H1 (cell line): ENCODE measurements at regions not wholly inside any gene's neighbourhood (a gene's known extent, or its start where the extent isn't known, plus 50 kb on each side); places are given as distances from the start of the nearest gene placed in this dataset.

Source experiments
- CTCF ChIA-PET: fragments of 300-600 bp; sonication (Branson Sonifier 250); formaldehyde crosslinking; loops from one replicate; lab custom pipeline; 2021; ENCODE audit not compliant: partially characterized antibody; lab: Charles Lee
- POLR2A ChIA-PET: fragments of 300-600 bp; sonication (Branson Sonifier 250); formaldehyde crosslinking; loops from one replicate; lab custom pipeline; 2021; ENCODE audit warnings: inconsistent platforms; ENCODE audit not compliant: partially characterized antibody; lab: Charles Lee
- DNase-seq, 2 experiments: peaks; one replicate each; pipeline versions ENCODE4 v3.0.0 to v3.0.0-alpha.2; 2010 to 2022; ENCODE audit warnings: low spot score in 2 of 2, low read depth in 1 of 2, mixed read lengths in 1 of 2
- FAIRE-seq: peaks from 2 replicates; lab custom pipeline; 2011; peaks lifted over from hg19 to GRCh38; lab: Jason Lieb, UNC
- H2AFZ ChIP-seq: 2 replicates; pipeline ENCODE4 v1.8.1; 2012; ENCODE audit warnings: low read length, inconsistent platforms
- H2AK5ac ChIP-seq: 2 replicates; pipeline ENCODE4 v1.6.1; 2013; ENCODE audit warnings: low read depth, low read length
- H2BK120ac ChIP-seq: replicated peaks from 2 replicates; pipeline ENCODE3; 2013; ENCODE audit warnings: low read depth, low read length, inconsistent platforms
- H2BK12ac ChIP-seq: 2 replicates; pipeline ENCODE4 v1.6.1; 2013; ENCODE audit warnings: low read depth, low read length
- H2BK15ac ChIP-seq: 2 replicates; pipeline ENCODE4 v1.6.1; 2013; ENCODE audit warnings: low read length
- H2BK20ac ChIP-seq: 2 replicates; pipeline ENCODE4 v1.6.1; 2013; ENCODE audit warnings: low read length
- H2BK5ac ChIP-seq: 2 replicates; pipeline ENCODE4 v1.6.1; 2013; ENCODE audit warnings: low read depth, low read length
- H3K14ac ChIP-seq: 2 replicates; pipeline ENCODE4 v1.6.1; 2013; ENCODE audit warnings: inconsistent platforms; ENCODE audit not compliant: insufficient read length
- H3K18ac ChIP-seq: 2 replicates; pipeline ENCODE4 v1.6.1; 2013; ENCODE audit warnings: low read length; ENCODE audit errors: extremely low read depth
- H3K23ac ChIP-seq: 2 replicates; pipeline ENCODE4 v1.6.1; 2013; ENCODE audit warnings: inconsistent platforms; ENCODE audit not compliant: insufficient read length
- H3K23me2 ChIP-seq: 2 replicates; pipeline ENCODE4 v1.6.1; 2013; ENCODE audit warnings: low read depth, low read length
- H3K27ac ChIP-seq: 2 replicates; pipeline ENCODE4 v1.6.1; 2011; ENCODE audit warnings: low read depth, low read length, inconsistent platforms
- H3K27me3 ChIP-seq, 4 experiments: replicated peaks in 1 of 4; 1 replicate in 1 of 4; 2 replicates in 3 of 4; pipeline versions ENCODE4 v1.6.1 to v1.8.1; 2011 to 2013; ENCODE audit warnings: low read length in 3 of 4, mild to moderate bottlenecking in 3 of 4, inconsistent platforms in 2 of 4, mixed read lengths in 2 of 4, moderate library complexity in 1 of 4; ENCODE audit not compliant: control insufficient read depth in 3 of 4, insufficient read depth in 3 of 4; ENCODE audit errors: extremely low read depth in 1 of 4
- H3K36me3 ChIP-seq, 4 experiments: 2 replicates each; pipeline versions ENCODE4 v1.6.1 to v1.8.1; 2011 to 2013; ENCODE audit warnings: mild to moderate bottlenecking in 4 of 4, low read length in 3 of 4, moderate library complexity in 2 of 4, control low read depth in 1 of 4, inconsistent platforms in 1 of 4; ENCODE audit not compliant: insufficient read depth in 4 of 4, control insufficient read depth in 2 of 4
- H3K4ac ChIP-seq: replicated peaks from 2 replicates; pipeline ENCODE3; 2013; ENCODE audit warnings: low read length, low read depth, mixed read lengths, inconsistent platforms; ENCODE audit not compliant: insufficient read length
- H3K4me1 ChIP-seq, 4 experiments: replicated peaks in 1 of 4; 1 replicate in 1 of 4; 2 replicates in 3 of 4; pipeline versions ENCODE4 v1.6.1 to v1.8.1; 2011 to 2013; ENCODE audit warnings: low read length in 3 of 4, inconsistent platforms in 2 of 4, mixed read lengths in 1 of 4; ENCODE audit not compliant: insufficient read depth in 4 of 4, control insufficient read depth in 3 of 4
- H3K4me2 ChIP-seq, 2 experiments: 2 replicates each; pipeline versions ENCODE4 v1.6.1 to v1.8.1; 2011 to 2013; ENCODE audit warnings: low read depth in 2 of 2, low read length in 2 of 2, control low read depth in 1 of 2, inconsistent platforms in 1 of 2, mild to moderate bottlenecking in 1 of 2; ENCODE audit not compliant: insufficient read depth in 1 of 2
- H3K4me3 ChIP-seq, 4 experiments: fragments of 200-600, 300-600 bp in 1 of 4; sonication (generic), shearing (Covaris generic), sonication (Bioruptor Twin) in 1 of 4; 2 replicates each; pipeline versions ENCODE4 v1.5.1 to v1.8.1; 2011 to 2016; ENCODE audit warnings: low read length in 4 of 4, low read depth in 3 of 4, control low read depth in 2 of 4, inconsistent platforms in 2 of 4, mild to moderate bottlenecking in 2 of 4, mixed read lengths in 1 of 4, moderate library complexity in 1 of 4; ENCODE audit not compliant: insufficient read depth in 2 of 4; ENCODE audit errors: extremely low read depth in 1 of 4
- H3K56ac ChIP-seq: replicated peaks from 2 replicates; pipeline ENCODE3; 2013; ENCODE audit warnings: low read depth, mild to moderate bottlenecking, mixed read lengths, low read length, inconsistent platforms; ENCODE audit not compliant: insufficient read length
- H3K79me1 ChIP-seq: 2 replicates; pipeline ENCODE4 v1.6.1; 2013; ENCODE audit warnings: low read depth, low read length, control low read depth
- H3K79me2 ChIP-seq, 2 experiments: 2 replicates each; pipeline versions ENCODE4 v1.6.1 to v1.8.1; 2012 to 2013; ENCODE audit warnings: low read length in 2 of 2, mild to moderate bottlenecking in 2 of 2, inconsistent platforms in 1 of 2; ENCODE audit not compliant: insufficient read depth in 2 of 2, control insufficient read depth in 1 of 2
- H3K9ac ChIP-seq, 4 experiments: replicated peaks in 1 of 4; 1 replicate in 1 of 4; 2 replicates in 3 of 4; pipeline versions ENCODE4 v1.6.1 to v1.8.1; 2011 to 2013; ENCODE audit warnings: low read depth in 3 of 4, low read length in 3 of 4, control low read depth in 2 of 4, mild to moderate bottlenecking in 2 of 4, moderate library complexity in 2 of 4, inconsistent platforms in 1 of 4; ENCODE audit errors: extremely low read depth in 1 of 4
- H3K9me3 ChIP-seq, 2 experiments: 2 replicates each; pipeline versions ENCODE4 v1.6.1 to v1.8.1; 2012 to 2013; ENCODE audit warnings: mild to moderate bottlenecking in 2 of 2, moderate library complexity in 2 of 2, control low read depth in 1 of 2, inconsistent platforms in 1 of 2, low read depth in 1 of 2, low read length in 1 of 2, mixed read lengths in 1 of 2; ENCODE audit not compliant: insufficient read depth in 2 of 2
- H4K20me1 ChIP-seq, 2 experiments: replicated peaks in 1 of 2; 2 replicates each; pipeline versions ENCODE3 to v1.8.1; 2011 to 2013; ENCODE audit warnings: inconsistent platforms in 2 of 2, low read length in 2 of 2, mild to moderate bottlenecking in 1 of 2; ENCODE audit not compliant: insufficient read depth in 2 of 2, control insufficient read depth in 1 of 2
- H4K5ac ChIP-seq: 2 replicates; pipeline ENCODE4 v1.6.1; 2013; ENCODE audit warnings: low read length, low read depth, mixed read lengths, inconsistent platforms; ENCODE audit not compliant: insufficient read length
- H4K8ac ChIP-seq: 2 replicates; pipeline ENCODE4 v1.8.0; 2013; ENCODE audit warnings: mild to moderate bottlenecking, moderate library complexity, low read length, inconsistent platforms; ENCODE audit not compliant: insufficient read depth; ENCODE audit errors: extremely low read depth
- H4K91ac ChIP-seq: replicated peaks from 2 replicates; pipeline ENCODE3; 2013; ENCODE audit warnings: low read length, mixed read lengths, inconsistent platforms; ENCODE audit not compliant: insufficient read length
- KDM4A ChIP-seq: IDR thresholded peaks from one replicate; pipeline ENCODE4 v1.7.1; 2012; ENCODE audit warnings: low read depth, mild to moderate bottlenecking, moderate library complexity, low read length, inconsistent platforms; ENCODE audit not compliant: severe bottlenecking
- WGBS, 2 experiments: shearing (Covaris generic) in 1 of 2; methylation state at CpG; one replicate each; pipeline versions ENCODE4 v1.1.6 to v1.1.7; 2013 to 2015; ENCODE audit warnings: low lambda C conversion rate in 2 of 2, mixed read lengths in 2 of 2, inconsistent platforms in 1 of 2, low coverage in 1 of 2, missing lambda C conversion rate in 1 of 2; ENCODE audit not compliant: insufficient replicate concordance in 2 of 2, insufficient coverage in 1 of 2, insufficient read length in 1 of 2; ENCODE audit errors: extremely low coverage in 1 of 2, missing lambda C conversion rate in 1 of 2; 5-methylcytosine and 5-hydroxymethylcytosine counted together

DNA sequence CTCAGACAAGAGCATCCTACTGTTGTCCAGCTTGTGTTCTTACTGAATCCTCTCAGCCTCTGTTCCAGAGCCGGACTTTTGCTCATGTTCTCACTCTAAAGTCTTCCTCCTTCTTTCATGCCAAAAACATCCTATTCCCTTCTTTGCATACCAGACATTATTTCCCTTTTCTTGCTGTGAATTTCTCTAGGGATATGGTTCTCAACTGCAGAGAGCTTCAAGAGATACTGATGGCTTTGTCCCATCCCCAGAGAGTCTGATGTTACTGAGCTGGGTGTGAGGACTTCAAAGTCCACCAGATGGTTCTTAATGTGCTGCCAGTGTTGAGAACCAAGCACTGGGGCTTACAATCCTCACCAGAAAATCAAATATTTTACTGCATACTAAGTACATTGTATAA, 98.6 kb upstream of the FER start:
- no peak for TF ChIP-seq KDM4A
- TF ChIP-seq, all 59 proteins: peak for 0
- H3K4me3 ChIP-seq: no peak overlapping the region
- no peak overlapping the region for H3K14ac ChIP-seq
- H3K4me1 ChIP-seq: no peaks in the 10 kb centered on the region
- H3K56ac ChIP-seq: no peak overlapping the region
- H3K36me3 ChIP-seq: peaks cover 0 to 2% (median 0%) of the 10 kb centered on the region in 4 experiments; a peak in 1 of 8 replicates
- FAIRE-seq (no peak), DNase-seq (no peak)
- ChIA-PET CTCF (interaction anchor here (1.2 kb wide), 1 partner anchor 9 kb away, joined by 3 read pairs; no protein-coding TSS in a partner anchor), POLR2A (no interaction called here)
- H3K9me3 ChIP-seq: peaks cover 11 to 18% of the 10 kb centered on the region in 2 experiments
- no peaks in the 10 kb centered on the region; the same call in 1 of the 2 replicates for H3K23me2 ChIP-seq
- no peaks in the 10 kb centered on the region for H3K79me1 ChIP-seq
- no peak overlapping the region for H2BK15ac ChIP-seq
- no peaks in the 10 kb centered on the region for H3K79me2 ChIP-seq
- H3K18ac ChIP-seq: no peak overlapping the region
- H4K8ac ChIP-seq: no peak overlapping the region
- no peak overlapping the region for H2BK20ac ChIP-seq
- no peak overlapping the region for H2AFZ ChIP-seq
- H4K5ac ChIP-seq: no peak overlapping the region
- H3K4me2 ChIP-seq: no peak overlapping the region
- no peak overlapping the region for H2BK12ac ChIP-seq
- H3K27me3 ChIP-seq: no peaks in the 10 kb centered on the region
- no peak overlapping the region for H3K27ac ChIP-seq
- no peak overlapping the region for H3K9ac ChIP-seq
- 93% methylated on average over 1 of the region's 1 CpG; no CpG with 5 or more reads in 1 of the 2 experiments for WGBS, 2 experiments
- no peak overlapping the region for H3K4ac ChIP-seq
- H2AK5ac ChIP-seq: no peak overlapping the region
- H4K20me1 ChIP-seq: no peaks in the 10 kb centered on the region
- H2BK120ac ChIP-seq: no peak overlapping the region
- no peak overlapping the region for H4K91ac ChIP-seq
- no peak overlapping the region for H3K23ac ChIP-seq
- no peak overlapping the region for H2BK5ac ChIP-seq
